Smooth muscle cell (in vitro differentiated cells): ENCODE measurements at regions not wholly inside any gene's neighbourhood (a gene's known extent, or its start where the extent isn't known, plus 50 kb on each side); places are given as distances from the start of the nearest gene placed in this dataset.

Experiments
- DNase-seq: peaks from one replicate; lab custom pipeline; 2025; ENCODE audit not compliant: unreplicated experiment; lab: John Stamatoyannopoulos, UW
- H2AFZ ChIP-seq: fragments of 200-600 bp; sonication (generic); 2 replicates; pipeline ENCODE4 v1.6.0; 2016; ENCODE audit warnings: antibody characterized with exemption, low read depth, mild to moderate bottlenecking
- H3F3A ChIP-seq: fragments of 200-600 bp; sonication (generic); 2 replicates; pipeline ENCODE4 v1.6.0; 2017; ENCODE audit warnings: antibody characterized with exemption, low read depth
- H3K27ac ChIP-seq: fragments of 200-600 bp; sonication (generic); 2 replicates; pipeline ENCODE4 v1.5.1; 2016; ENCODE audit warnings: low read depth, mild to moderate bottlenecking
- H3K27me3 ChIP-seq: fragments of 200-600 bp; sonication (generic); 2 replicates; pipeline ENCODE4 v1.6.1; 2016; ENCODE audit warnings: low read depth, mild to moderate bottlenecking
- H3K36me3 ChIP-seq: fragments of 200-600 bp; sonication (generic); 2 replicates; pipeline ENCODE4 v1.5.1; 2016; ENCODE audit warnings: low read depth
- H3K4me1 ChIP-seq: fragments of 200-600 bp; sonication (generic); 2 replicates; pipeline ENCODE4 v1.5.1; 2016; ENCODE audit warnings: low read depth
- H3K4me2 ChIP-seq: fragments of 200-600 bp; sonication (generic); 2 replicates; pipeline ENCODE4 v1.6.0; 2016; ENCODE audit warnings: mild to moderate bottlenecking
- H3K4me3 ChIP-seq: fragments of 200-600 bp; sonication (generic); 2 replicates; pipeline ENCODE4 v1.5.1; 2016; ENCODE audit warnings: mild to moderate bottlenecking
- H3K79me2 ChIP-seq: fragments of 200-600 bp; sonication (generic); 2 replicates; pipeline ENCODE4 v1.6.0; 2016; ENCODE audit warnings: low read depth, mild to moderate bottlenecking
- H3K9ac ChIP-seq: fragments of 200-600 bp; sonication (generic); 2 replicates; pipeline ENCODE4 v1.6.0; 2016; ENCODE audit warnings: low read depth
- H3K9me3 ChIP-seq: fragments of 200-600 bp; sonication (generic); replicated peaks from 2 replicates; pipeline ENCODE4 v1.5.1; 2016; ENCODE audit warnings: low read depth
- H4K20me1 ChIP-seq: fragments of 200-600 bp; sonication (generic); 2 replicates; pipeline ENCODE4 v1.6.0; 2016; ENCODE audit warnings: low read depth
- CTCF ChIP-seq: fragments of 200-600 bp; sonication (generic); IDR thresholded peaks from 2 replicates; pipeline ENCODE4 v1.5.1; 2017; ENCODE audit warnings: borderline replicate concordance, mild to moderate bottlenecking, antibody characterized with exemption; ENCODE audit not compliant: insufficient read depth, poor library complexity, severe bottlenecking
- WGBS: methylation state at CpG from one replicate; pipeline ENCODE4 v1.1.7; 2016; ENCODE audit warnings: low lambda C conversion rate; 5-methylcytosine and 5-hydroxymethylcytosine counted together

GRCh38 chr9:73077625-73078030 is 74.0 kb upstream of the ANXA1 start:
- Histone ChIP-seq H3K4me1 (peaks cover 9% of the 10 kb centered on the region), H2AFZ (no peak overlapping the region), H3K9me3 (no peaks in the 10 kb centered on the region), H4K20me1 (no peaks in the 10 kb centered on the region), H3K36me3 (no peaks in the 10 kb centered on the region), H3K79me2 (no peaks in the 10 kb centered on the region), H3F3A (no peaks in the 10 kb centered on the region), H3K27me3 (no peaks in the 10 kb centered on the region), H3K9ac (no peak overlapping the region), H3K4me2 (no peak overlapping the region), H3K4me3 (no peak overlapping the region), H3K27ac (no peak overlapping the region)
- DNase-seq, result no peak
- TF ChIP-seq CTCF, result no peak

- Histone ChIP-seq H3K79me2 (no peaks in the 10 kb centered on the region), H3K4me1 (peaks cover 9% of the 10 kb centered on the region), H2AFZ (no peak overlapping the region), H3K27me3 (no peaks in the 10 kb centered on the region), H4K20me1 (no peaks in the 10 kb centered on the region), H3K9ac (no peak overlapping the region), H3K4me2 (no peak overlapping the region), H3K36me3 (no peaks in the 10 kb centered on the region), H3K4me3 (no peak overlapping the region), H3K27ac (no peak overlapping the region), H3K9me3 (no peaks in the 10 kb centered on the region), H3F3A (no peaks in the 10 kb centered on the region)
- DNase-seq, result no peak
- no peak for TF ChIP-seq CTCF
These were observed 74.7 kb upstream of the ANXA1 start for GRCh38 chr9:73076970-73077369.

GRCh38 chr9:73074176-73074708 is 77.4 kb upstream of the ANXA1 start:
- no peak overlapping the region for H2AFZ ChIP-seq
- no peaks in the 10 kb centered on the region for H3K79me2 ChIP-seq
- H3K36me3 ChIP-seq, result no peaks in the 10 kb centered on the region
- H3K4me1 ChIP-seq, result no peaks in the 10 kb centered on the region
- no peak overlapping the region for H3K27ac ChIP-seq
- no peaks in the 10 kb centered on the region for H4K20me1 ChIP-seq
- no peaks in the 10 kb centered on the region for H3K27me3 ChIP-seq
- no peak for DNase-seq
- H3K9me3 ChIP-seq, result no peaks in the 10 kb centered on the region
- 93% methylated on average over 2 of the region's 2 CpGs for WGBS
- no peak for TF ChIP-seq CTCF
- no peak overlapping the region for H3K4me2 ChIP-seq
- no peak overlapping the region for H3K4me3 ChIP-seq
- no peaks in the 10 kb centered on the region for H3F3A ChIP-seq
- no peak overlapping the region for H3K9ac ChIP-seq

- no peaks in the 10 kb centered on the region for H3K27me3 ChIP-seq
- no peaks in the 10 kb centered on the region for H3K79me2 ChIP-seq
- 85% methylated on average over 5 of the region's 5 CpGs for WGBS
- H4K20me1 ChIP-seq, result no peaks in the 10 kb centered on the region
- no peak for TF ChIP-seq CTCF
- no peak overlapping the region for H3K4me2 ChIP-seq
- H2AFZ ChIP-seq, result no peak overlapping the region
- no peak for DNase-seq
- no peaks in the 10 kb centered on the region for H3K9me3 ChIP-seq
- no peak overlapping the region for H3K27ac ChIP-seq
- H3K4me1 ChIP-seq, result no peaks in the 10 kb centered on the region
- no peaks in the 10 kb centered on the region for H3K36me3 ChIP-seq
- no peak overlapping the region for H3K9ac ChIP-seq
- H3F3A ChIP-seq, result no peaks in the 10 kb centered on the region
- H3K4me3 ChIP-seq, result no peak overlapping the region
These were observed 78.1 kb upstream of the ANXA1 start for GRCh38 chr9:73073337-73074175.
